Thyroid gland (tissue), 4 donors: ENCODE measurements at regions not wholly inside any gene's neighbourhood (a gene's known extent, or its start where the extent isn't known, plus 50 kb on each side); places are given as distances from the start of the nearest gene placed in this dataset.

Experiments used
- DNase-seq, 2 donors: peaks; one replicate each; pipeline ENCODE4 v3.0.0-alpha.2; 2019
- H3K27ac ChIP-seq, 3 donors: fragments of 200-600 bp; sonication (generic); 1 replicate in 2 of 3; 2 replicates in 1 of 3; pipeline ENCODE4 v1.5.1; 2016 to 2019; ENCODE audit warnings: mild to moderate bottlenecking in 1 of 3, moderate library complexity in 1 of 3
- H3K27me3 ChIP-seq: fragments of 200-600 bp; sonication (generic); one replicate; pipeline ENCODE4 v1.5.1; 2019
- H3K36me3 ChIP-seq, 2 donors: fragments of 200-600 bp; sonication (generic); one replicate each; pipeline ENCODE4 v1.5.1; 2016 to 2019
- H3K4me1 ChIP-seq, 2 donors: fragments of 200-600 bp; sonication (generic); one replicate each; pipeline ENCODE4 v1.5.1; 2017 to 2019
- H3K4me3 ChIP-seq, 3 donors: fragments of 200-600 bp; sonication (generic); replicated peaks in 1 of 3; 1 replicate in 2 of 3; 2 replicates in 1 of 3; pipeline ENCODE4 v1.5.1; 2016; ENCODE audit warnings: mild to moderate bottlenecking in 1 of 3
- H3K9me3 ChIP-seq: fragments of 200-600 bp; sonication (generic); one replicate; pipeline ENCODE4 v1.5.1; 2017
- CTCF ChIP-seq, 6 experiments: fragments of 200-600 bp in 3 of 6; fragments of 450-650 bp in 3 of 6; sonication (generic) in 3 of 6; IDR thresholded peaks; one replicate each; pipeline ENCODE4 v1.5.1; 2016 to 2019; ENCODE audit warnings: antibody characterized with exemption in 6 of 6, mild to moderate bottlenecking in 2 of 6, inconsistent platforms in 1 of 6, moderate library complexity in 1 of 6
- POLR2A ChIP-seq, 2 donors: fragments of 450-650 bp; IDR thresholded peaks; one replicate each; pipeline ENCODE4 v1.6.1; 2017; ENCODE audit warnings: antibody characterized with exemption in 2 of 2, mild to moderate bottlenecking in 2 of 2, moderate library complexity in 1 of 2
- WGBS, 2 donors: methylation state at CpG; one replicate each; pipeline ENCODE4 v1.1.5; 2017; 5-methylcytosine and 5-hydroxymethylcytosine counted together
- intact Hi-C: fragments of 100-400 bp; cut with DNase I; formaldehyde crosslinking; loops from one replicate; pipeline ENCODE4 v1.15.1; 2023

DNA sequence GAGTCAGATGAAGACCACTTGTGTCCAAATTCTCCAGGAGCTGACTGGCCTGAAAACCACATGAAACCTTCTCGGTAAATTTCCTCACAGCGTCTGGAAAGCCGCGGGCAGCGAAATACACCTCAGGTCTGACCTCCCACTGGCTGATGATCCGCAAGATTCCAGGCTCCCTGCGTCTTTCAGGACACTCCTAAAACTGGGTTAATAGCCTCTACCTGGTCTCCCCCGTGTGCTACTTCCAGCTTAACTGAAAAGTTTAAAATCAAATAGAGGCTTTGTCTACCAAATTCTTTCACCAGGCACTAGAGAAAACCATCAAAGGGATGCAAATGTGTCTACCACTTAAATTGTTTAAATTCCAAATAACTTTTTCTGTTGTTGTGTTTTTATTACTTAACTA lies 312.6 kb downstream of the DRD1 start:
- H3K9me3 ChIP-seq: no peaks in the 10 kb centered on the region
- no peaks in the 10 kb centered on the region for H3K36me3 ChIP-seq
- no peaks in the 10 kb centered on the region for H3K27me3 ChIP-seq
- no peak for DNase-seq
- TF ChIP-seq POLR2A (IDR thresholded peaks at IDR 0.05) (no peak), CTCF (IDR thresholded peaks at IDR 0.05) (no peak)
- no peak overlapping the region for H3K4me3 ChIP-seq
- no peak overlapping the region for H3K27ac ChIP-seq
- 19 to 42% methylated on average over 8 of the region's 8 CpGs for WGBS, 2 donors
- intact Hi-C loops: no loop called here
- H3K4me1 ChIP-seq: no peaks in the 10 kb centered on the region

GRCh38 chr5:175129619-175130018 lies 314.4 kb downstream of the DRD1 start:
- DNase-seq: no peak
- Histone ChIP-seq H3K27me3 (no peaks in the 10 kb centered on the region), H3K4me3 (no peak overlapping the region), H3K27ac (no peak overlapping the region), H3K4me1 (no peaks in the 10 kb centered on the region), H3K36me3 (no peaks in the 10 kb centered on the region), H3K9me3 (no peaks in the 10 kb centered on the region)
- 73 to 74% methylated on average over 4 of the region's 4 CpGs for WGBS, 2 donors
- TF ChIP-seq POLR2A (IDR thresholded peaks at IDR 0.05): no peak
- no peak for TF ChIP-seq CTCF (IDR thresholded peaks at IDR 0.05)
- intact Hi-C loops: no loop called here

DNA sequence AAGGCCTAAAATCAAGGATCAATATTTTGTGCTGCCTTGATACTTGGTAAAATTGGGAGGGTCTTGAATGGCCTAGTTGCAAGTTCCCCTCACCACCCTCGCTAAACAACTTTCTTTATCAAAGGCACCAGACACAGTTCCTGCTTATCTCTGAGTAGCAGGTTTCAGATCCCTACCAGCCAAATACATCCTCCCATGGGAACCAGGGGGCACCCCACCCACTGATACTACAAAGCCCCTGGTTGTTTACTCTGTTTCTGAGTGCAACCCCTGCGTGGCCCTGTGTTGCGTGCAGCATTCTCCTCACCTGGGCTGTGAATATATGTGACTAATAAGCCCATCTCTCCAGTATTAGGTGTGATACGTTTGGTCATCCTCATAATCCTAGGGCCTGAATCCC lies 314.9 kb downstream of the DRD1 start:
- H3K9me3 ChIP-seq: no peaks in the 10 kb centered on the region

DNA sequence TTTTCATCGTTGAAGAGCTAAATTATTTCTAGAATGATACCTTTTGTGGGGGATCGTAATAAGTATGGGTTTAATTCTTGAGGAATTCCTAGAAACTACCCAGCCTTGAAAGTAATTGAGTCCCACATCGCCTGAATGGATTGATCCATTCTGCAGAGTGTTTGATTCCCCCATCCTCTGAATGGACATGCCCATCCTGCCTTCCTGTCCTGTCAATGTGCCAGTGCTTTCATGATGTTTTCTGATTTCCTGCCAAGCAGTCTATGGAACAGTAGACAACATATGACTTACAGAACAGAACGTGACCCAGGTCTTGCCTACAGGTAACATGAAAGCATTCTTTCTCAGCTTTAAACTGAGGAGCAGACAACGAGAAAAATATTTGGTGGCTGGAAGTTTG lies 319.2 kb downstream of the DRD1 start:
- WGBS, 2 donors: 65 to 78% methylated on average over 5 of the region's 5 CpGs
- Histone ChIP-seq H3K36me3 (no peaks in the 10 kb centered on the region), H3K27ac (no peak overlapping the region), H3K4me3 (no peak overlapping the region), H3K4me1 (no peaks in the 10 kb centered on the region), H3K9me3 (no peaks in the 10 kb centered on the region), H3K27me3 (no peaks in the 10 kb centered on the region)
- DNase-seq: no peak
- intact Hi-C loops: no loop called here
- no peak for TF ChIP-seq CTCF (IDR thresholded peaks at IDR 0.05)

More for the DNA sequence above, 314.9 kb downstream of the DRD1 start:
- H3K36me3 ChIP-seq: no peaks in the 10 kb centered on the region
- no peak for DNase-seq
- no peak for TF ChIP-seq CTCF (IDR thresholded peaks at IDR 0.05)
- no peak for TF ChIP-seq POLR2A (IDR thresholded peaks at IDR 0.05)
- WGBS, 2 donors: 73 to 75% methylated on average over 4 of the region's 4 CpGs
- no peaks in the 10 kb centered on the region for H3K27me3 ChIP-seq
- no peaks in the 10 kb centered on the region for H3K4me1 ChIP-seq
- H3K4me3 ChIP-seq: no peak overlapping the region
- no peak overlapping the region for H3K27ac ChIP-seq
- intact Hi-C loops: no loop called here

DNA sequence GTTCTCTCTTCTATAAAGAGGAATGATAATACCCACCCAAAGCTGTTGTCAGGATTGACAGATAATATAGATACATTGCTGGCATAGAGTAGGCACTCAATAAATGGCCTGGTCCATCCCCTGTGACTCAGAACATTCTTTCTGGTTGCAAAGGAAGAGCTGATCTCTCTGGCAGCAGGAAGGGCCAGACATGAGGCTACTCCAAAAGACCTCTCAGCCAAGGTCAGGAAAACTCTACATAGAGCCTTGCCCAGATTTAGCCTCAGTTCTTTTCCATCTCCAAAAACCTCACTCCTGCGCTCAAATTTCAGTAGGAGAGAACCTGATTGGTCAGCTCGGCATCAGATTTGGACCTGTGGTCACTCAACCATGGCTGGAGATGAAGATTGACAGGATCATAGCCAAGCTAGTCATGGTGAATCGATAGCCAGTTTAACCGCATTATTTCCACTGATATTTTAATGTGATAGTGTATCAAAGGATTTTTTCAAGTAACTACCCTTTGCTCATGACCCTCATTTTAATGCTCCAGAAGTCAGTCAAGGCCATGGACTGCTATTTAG lies 319.6 kb downstream of the DRD1 start:
- H3K4me3 ChIP-seq: no peak overlapping the region
- TF ChIP-seq POLR2A (IDR thresholded peaks at IDR 0.05) (no peak), CTCF (IDR thresholded peaks at IDR 0.05) (no peak)
- no peak for DNase-seq

More for the DNA sequence above, 319.6 kb downstream of the DRD1 start:
- Histone ChIP-seq H3K27ac (no peak overlapping the region), H3K4me1 (no peaks in the 10 kb centered on the region), H3K36me3 (no peaks in the 10 kb centered on the region), H3K9me3 (no peaks in the 10 kb centered on the region), H3K27me3 (no peaks in the 10 kb centered on the region)
- 82 to 85% methylated on average over 4 of the region's 4 CpGs for WGBS, 2 donors
- intact Hi-C loops: no loop called here
